ENCODE measurements at regions not wholly inside any gene's neighbourhood (a gene's known extent, or its start where the extent isn't known, plus 50 kb on each side); places are given as distances from the start of the nearest gene placed in this dataset.

- no peak for TF ChIP-seq CTCF (conservative IDR thresholded peaks at IDR 0.05 in 1 of 2, IDR thresholded peaks at IDR 0.05 in 1 of 2; ENCODE audit: extremely low read depth in 1 of 2, insufficient read depth in 1 of 2, low read depth in 1 of 2, low read length in 2 of 2)
- TF ChIP-seq EZH2 (IDR thresholded peaks at IDR 0.05; ENCODE audit: borderline replicate concordance, low read length) = no peak
Measured at GRCh38 chr13:36531746-36532486, 99.6 kb downstream of the CCNA1 start.

Data from mammary epithelial cell (primary cell).